ENCODE measurements at regions not wholly inside any gene's neighbourhood (a gene's known extent, or its start where the extent isn't known, plus 50 kb on each side); places are given as distances from the start of the nearest gene placed in this dataset.
A peak's percentile ranks its signal among the peaks of the same experiment; 100 is the strongest.

GRCh38 chr3:59688636-59689035 lies 638.8 kb upstream of the CFAP20DC start:
- H3K36me3 ChIP-seq, result no peaks in the 10 kb centered on the region
- H3K4me1 ChIP-seq, result peaks cover 0 to 7% (median 0%) of the 10 kb centered on the region in 12 donors
- ATAC-seq (no peak), DNase-seq (no peak)
- H3K27me3 ChIP-seq, result no peaks in the 10 kb centered on the region
- no peak overlapping the region for H3K27ac ChIP-seq
- 58 to 76% (median 66%) methylated on average over 2 of the region's 2 CpGs for WGBS, 4 donors
- TF ChIP-seq CTCF (IDR thresholded peaks at IDR 0.05) (no peak), POLR2A (IDR thresholded peaks at IDR 0.05) (no peak)
- intact Hi-C loops (cut with DNase I), result no loop called here
- H3K9me3 ChIP-seq, result peaks cover 0 to 11% (median 0%) of the 10 kb centered on the region in 12 donors
- no peak overlapping the region for H3K4me3 ChIP-seq

GRCh38 chr3:59685432-59685831 lies 635.6 kb upstream of the CFAP20DC start:
- intact Hi-C loops (cut with DNase I), result no loop called here
- H3K4me3 ChIP-seq, result no peak overlapping the region
- no peaks in the 10 kb centered on the region for H3K27me3 ChIP-seq
- ATAC-seq (peak in 2 of 4 donors; percentile 38 to 42), DNase-seq (no peak)
- 76 to 77% (median 77%) methylated on average over 3 of the region's 3 CpGs for WGBS, 4 donors
- H3K36me3 ChIP-seq, result no peaks in the 10 kb centered on the region
- no peaks in the 10 kb centered on the region for H3K9me3 ChIP-seq
- TF ChIP-seq CTCF (IDR thresholded peaks at IDR 0.05) (no peak), POLR2A (IDR thresholded peaks at IDR 0.05) (no peak)
- H3K27ac ChIP-seq, result no peak overlapping the region
- H3K4me1 ChIP-seq, result no peaks in the 10 kb centered on the region

- DNase-seq, result no peak
- H3K27ac ChIP-seq, result no peak overlapping the region
- no peaks in the 10 kb centered on the region for H3K27me3 ChIP-seq
- H3K4me1 ChIP-seq, result no peaks in the 10 kb centered on the region
- H3K4me3 ChIP-seq, result no peak overlapping the region
- H3K36me3 ChIP-seq, result no peaks in the 10 kb centered on the region
- H3K9me3 ChIP-seq, result no peaks in the 10 kb centered on the region
- TF ChIP-seq POLR2A (IDR thresholded peaks at IDR 0.05), result no peak
- no peak for TF ChIP-seq CTCF (IDR thresholded peaks at IDR 0.05)
- intact Hi-C loops (cut with DNase I), result no loop called here
- no peak for ATAC-seq
- 54 to 77% (median 63%) methylated on average over 1 of the region's 1 CpG for WGBS, 4 donors
Observed at GRCh38 chr3:59684766-59685165, 634.9 kb upstream of the CFAP20DC start.

GRCh38 chr3:59680919-59681318 lies 631.1 kb upstream of the CFAP20DC start:
- DNase-seq, result no peak
- intact Hi-C loops (cut with DNase I), result no loop called here
- no peak for ATAC-seq

More at GRCh38 chr3:59680919-59681318, 631.1 kb upstream of the CFAP20DC start:
- H3K27ac ChIP-seq, result no peak overlapping the region
- no peaks in the 10 kb centered on the region for H3K27me3 ChIP-seq
- 86 to 89% (median 87%) methylated on average over 6 of the region's 6 CpGs for WGBS, 4 donors
- H3K4me3 ChIP-seq, result no peak overlapping the region
- H3K4me1 ChIP-seq, result no peaks in the 10 kb centered on the region
- H3K36me3 ChIP-seq, result no peaks in the 10 kb centered on the region
- TF ChIP-seq CTCF (IDR thresholded peaks at IDR 0.05) (no peak), POLR2A (IDR thresholded peaks at IDR 0.05) (no peak)
- H3K9me3 ChIP-seq, result no peaks in the 10 kb centered on the region

Measured in heart left ventricle (tissue), 16 donors.